HG03457 (cell line): ENCODE measurements at regions not wholly inside any gene's neighbourhood (a gene's known extent, or its start where the extent isn't known, plus 50 kb on each side); places are given as distances from the start of the nearest gene placed in this dataset.

ENCODE experiments used
- ATAC-seq: cut with Tn5 transposase; IDR thresholded peaks from one replicate; pipeline ENCODE4 v1.9.1; 2021; ENCODE audit warnings: moderate number of reproducible peaks; ENCODE audit not compliant: unreplicated experiment

DNA sequence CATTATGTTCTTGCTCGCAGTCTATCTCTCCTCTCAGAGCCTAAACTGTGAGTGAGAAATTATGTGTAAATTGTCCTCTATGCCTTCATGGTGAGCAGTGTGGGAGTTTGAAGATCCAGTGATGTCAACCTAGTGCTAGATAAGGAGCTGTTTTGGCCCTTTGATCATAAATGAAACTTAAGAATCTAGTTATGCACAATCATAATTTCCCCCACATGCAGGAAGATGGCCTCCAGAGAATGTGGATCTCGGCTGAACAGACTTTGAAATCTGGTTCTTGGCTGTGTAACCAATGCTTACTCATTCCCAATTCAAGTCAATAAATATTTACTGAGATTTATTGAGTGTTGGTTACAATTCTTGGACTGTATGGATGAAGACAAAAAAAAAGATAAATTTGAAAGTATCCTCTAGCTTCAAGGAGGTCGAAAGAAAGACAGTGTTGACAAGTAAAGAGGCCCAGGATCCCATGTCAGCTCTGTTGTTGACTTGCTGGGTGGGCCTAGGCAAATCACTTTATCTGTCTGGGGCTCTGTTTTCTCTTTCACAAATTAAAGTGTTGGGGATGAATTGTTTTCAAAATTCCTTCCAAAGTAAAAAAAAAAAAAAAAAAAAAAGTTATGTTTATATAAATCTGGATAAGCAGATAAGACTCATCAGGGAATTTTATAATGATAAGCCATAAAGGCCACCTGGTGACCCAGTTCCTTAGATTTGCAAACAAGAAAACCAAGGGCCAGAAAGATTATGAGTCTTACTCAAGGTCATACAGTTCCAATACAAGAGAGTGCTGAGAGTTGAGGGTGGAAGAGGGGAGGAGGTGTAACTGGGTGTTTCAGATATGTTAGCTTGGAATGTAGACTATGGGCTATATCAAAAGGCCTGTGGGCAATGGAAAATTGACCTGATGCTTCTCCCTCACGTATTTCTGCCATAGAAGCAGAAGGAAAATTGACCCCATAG lies 969.9 kb downstream of the KCNMA1 start:
- no peak for ATAC-seq

DNA sequence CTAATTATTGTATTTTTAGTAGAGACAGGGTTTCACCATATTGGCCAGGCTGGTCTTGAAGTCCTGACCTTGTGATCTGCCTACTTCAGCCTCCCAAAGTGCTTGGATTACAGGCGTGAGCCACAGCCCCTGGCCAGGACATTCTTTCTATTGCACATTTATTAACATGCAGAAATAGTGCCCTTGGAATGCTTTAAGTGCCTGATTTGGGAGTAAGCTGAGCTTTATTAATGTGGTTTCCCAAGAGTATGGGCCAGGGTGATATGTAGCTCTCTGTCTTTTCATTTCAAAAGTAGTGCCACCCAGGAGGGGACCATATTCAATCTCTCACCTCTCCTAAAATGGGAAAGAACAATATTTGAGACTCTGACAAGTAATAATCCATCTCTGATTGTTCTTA lies 970.7 kb downstream of the KCNMA1 start:
- no peak for ATAC-seq

DNA sequence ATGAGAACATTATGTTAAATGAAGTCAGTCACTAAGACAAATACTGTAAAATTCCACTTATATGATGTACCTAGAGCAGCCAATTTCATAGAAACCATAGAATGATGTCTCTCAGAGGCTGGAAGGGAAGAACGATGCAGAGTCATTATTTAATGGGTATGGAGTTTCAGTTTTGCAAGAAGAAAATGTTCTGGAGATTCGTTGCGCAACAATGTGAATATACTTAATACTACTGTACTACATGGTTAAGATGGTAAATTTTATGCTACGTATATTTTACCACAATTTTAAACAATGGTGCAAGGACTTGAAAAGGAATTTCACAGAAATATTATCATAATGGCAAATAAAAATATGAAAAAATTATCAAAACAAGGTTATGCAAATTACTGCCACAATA lies 972.6 kb downstream of the KCNMA1 start:
- ATAC-seq = no peak

DNA sequence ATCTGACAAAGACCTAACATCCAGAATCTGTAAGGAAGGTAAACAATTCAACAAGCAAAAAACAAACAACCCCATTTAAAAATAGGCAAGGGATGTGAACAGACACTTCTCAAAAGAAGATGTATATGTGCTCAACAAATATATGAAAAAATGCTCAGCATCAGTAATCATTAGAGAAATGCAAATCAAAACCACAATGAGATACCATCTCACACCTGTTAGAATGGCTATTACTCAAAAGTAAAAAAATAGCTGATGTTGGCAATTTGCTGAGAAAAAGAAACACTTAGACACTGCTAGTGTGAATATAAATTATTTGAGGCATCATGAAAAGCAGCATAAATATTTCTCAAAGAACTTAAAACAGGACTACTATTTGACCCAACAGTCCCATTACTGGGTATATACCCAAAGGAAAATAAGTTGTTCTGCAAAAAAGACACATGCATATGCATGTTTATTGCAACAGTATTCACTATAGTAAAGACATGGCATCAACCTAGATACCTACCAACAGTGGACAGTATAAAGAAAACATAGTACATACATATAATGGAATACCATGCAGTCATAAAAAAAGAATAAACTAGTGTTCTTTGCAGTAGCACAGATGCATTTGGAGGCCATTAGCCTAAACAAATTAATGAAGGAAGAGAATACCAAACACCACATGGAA lies 980.1 kb downstream of the KCNMA1 start:
- no peak for ATAC-seq

DNA sequence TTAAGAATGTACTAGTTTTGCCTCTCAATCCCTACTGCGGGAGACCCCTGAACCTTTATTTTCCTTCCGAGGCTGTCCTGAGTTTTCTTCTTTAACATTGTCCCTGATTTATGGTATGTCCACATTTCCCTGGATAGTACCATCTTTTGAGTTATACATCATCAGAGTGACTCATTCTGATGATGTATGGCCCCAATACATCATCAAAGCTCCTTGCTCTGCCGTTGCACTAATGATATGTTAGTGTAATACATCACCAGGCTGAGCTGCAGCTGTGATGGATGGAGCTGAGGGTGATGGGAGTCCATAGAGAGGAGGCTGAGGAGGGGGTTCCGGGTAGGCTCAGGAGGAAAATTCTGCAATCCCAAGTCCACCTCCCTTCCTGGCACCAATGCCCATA lies 986.5 kb downstream of the KCNMA1 start:
- ATAC-seq = no peak

DNA sequence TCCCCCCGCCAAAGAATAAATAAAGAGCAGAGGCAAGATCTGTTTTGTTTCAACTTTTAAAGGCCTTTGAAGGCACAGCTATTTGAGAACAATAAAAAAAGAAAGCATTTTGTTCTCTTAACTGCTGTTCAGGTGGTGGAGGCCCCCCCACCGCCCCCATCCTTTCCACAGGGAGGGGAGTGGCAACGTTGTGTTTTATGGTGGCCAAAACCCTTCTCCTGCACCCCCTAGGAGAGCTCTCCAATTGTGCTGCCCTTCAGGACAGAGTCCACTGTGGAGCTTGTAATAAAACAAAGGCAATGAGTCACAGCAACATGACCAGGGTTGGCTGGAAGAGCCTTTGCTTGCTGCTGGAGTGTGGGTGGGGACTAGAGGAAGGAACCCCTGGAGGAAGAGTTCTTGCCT lies 987.9 kb downstream of the KCNMA1 start:
- ATAC-seq = no peak

DNA sequence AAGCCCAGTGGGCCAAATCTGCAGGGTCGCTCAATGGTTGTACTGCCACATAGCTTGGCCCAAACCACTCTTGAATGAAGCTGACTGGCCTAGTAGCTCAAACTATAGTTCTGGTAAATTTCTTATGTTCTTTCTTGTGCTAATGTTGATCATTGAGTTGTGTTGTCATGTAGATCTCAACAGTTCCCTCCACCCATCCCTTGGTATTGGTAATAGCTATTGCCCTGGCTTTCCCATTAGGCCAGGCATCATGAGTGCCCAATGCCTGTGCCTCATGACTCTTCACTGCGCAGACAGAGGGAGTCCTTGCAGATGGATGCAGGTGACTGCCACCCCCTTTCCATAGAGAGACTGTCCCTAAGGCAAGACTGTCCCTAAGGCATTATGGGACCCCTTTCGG lies 988.4 kb downstream of the KCNMA1 start:
- ATAC-seq = no peak

DNA sequence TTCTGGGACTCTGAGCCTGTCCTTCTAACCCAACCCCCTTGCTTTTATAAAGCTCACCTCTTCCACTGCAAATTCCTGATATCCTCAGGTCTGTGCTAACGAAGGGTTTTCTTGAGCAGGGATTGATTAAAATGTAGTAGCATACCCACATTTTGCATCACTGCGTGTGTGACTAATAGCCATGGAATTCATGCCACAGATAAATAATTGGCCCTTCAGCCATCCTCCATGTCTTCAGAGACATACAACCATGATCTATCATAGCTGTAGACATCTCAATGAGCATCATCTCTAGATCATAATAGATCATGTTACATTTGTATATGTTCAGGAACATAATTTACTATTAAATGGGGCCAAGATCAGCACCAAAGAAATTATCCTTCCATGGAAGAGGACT lies 990.3 kb downstream of the KCNMA1 start:
- no peak for ATAC-seq

DNA sequence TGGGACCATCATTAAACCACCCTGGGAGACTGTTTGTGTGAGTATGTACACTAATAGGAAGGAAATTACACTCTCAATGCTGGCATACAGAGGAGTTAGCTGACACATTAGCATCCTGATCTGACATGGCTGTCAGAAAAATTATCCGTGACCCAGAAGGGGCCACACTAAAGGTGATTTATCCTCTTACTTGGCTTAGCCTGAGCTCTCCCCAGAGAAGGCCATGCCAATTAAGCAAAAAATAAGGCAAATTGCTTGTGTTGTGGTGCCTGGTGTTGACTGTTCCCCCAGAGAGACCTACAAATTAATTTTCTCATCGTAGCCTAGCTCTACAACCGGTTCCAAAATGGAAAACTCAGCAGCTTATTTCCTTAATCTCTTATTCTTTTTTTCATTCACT lies 992.3 kb downstream of the KCNMA1 start:
- no peak for ATAC-seq

DNA sequence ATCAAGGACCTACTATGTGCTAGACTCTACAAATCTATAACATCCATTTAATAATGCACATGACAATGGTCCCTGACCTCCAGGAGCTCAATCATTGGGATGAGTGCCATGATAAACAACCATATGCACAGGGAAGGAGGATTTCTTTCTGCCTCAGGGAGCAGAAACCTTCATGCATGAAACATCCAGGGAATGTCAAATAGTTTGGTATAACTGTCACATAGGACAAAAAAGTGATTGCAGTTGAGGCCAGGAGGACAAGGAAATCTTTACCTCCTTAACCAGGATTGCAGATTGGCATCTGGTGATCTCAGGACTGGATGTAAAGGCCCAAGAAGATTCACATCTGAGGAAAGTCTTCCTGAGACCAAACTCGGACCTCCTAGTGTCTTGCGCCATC lies 993.1 kb downstream of the KCNMA1 start:
- no peak for ATAC-seq

DNA sequence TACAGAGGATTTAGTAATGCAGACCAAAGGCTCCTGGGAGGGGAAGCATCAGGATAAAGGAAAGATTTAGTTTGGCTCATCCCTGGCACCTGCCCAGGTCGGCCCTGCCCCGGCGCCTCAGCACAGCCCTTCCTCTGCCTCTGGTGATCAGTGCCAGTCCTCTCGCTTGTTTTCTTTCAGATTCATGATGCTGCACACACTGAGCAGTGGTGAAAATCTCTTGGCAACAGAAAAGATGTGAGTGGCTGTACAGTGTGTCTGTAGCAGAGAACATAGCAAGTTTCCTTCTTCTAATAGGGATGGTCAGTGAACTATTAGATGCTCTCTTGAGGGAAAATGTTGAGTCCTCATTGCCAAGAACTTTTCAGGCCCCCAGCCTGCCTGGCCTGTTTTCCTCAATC lies 994.1 kb downstream of the KCNMA1 start:
- no peak for ATAC-seq

DNA sequence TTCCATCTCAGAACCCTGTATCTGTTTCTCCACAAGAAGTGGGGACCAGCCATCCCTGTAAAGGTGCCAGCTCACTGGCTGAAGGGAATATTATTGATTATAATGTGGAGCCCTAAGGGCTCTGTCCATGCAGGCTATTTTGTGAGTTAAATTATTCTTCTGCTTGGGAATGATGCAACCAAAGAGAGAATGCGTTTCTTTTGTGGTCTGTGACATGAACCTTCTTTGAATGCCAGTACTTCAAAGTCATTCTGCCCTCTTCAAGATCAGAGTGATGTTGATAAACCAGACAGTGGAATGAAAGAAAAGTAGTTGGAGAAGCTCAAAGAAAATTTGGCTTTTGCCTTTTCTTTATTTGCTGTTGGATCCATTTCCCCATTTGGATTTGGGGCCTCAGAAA lies 995.2 kb downstream of the KCNMA1 start:
- ATAC-seq = no peak

DNA sequence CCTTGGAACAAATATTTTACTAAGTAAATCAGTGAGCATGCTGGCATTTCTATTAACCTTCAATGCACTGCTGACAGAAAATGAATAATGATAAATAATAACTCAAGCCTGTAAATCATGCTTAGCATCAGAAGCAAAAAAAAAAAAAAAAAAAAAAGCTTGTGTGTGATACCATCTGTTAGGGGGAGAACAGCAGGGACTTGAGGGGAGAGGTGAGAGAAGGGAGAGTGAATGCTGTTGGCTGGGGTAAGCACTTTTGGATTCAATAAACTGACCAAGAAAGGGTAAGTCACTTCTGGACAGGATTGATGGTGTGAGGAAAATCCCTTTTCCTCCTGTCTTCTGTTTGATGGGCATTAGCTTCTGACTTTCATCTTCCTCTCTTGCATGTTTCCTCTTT lies 996.4 kb downstream of the KCNMA1 start:
- ATAC-seq = no peak

DNA sequence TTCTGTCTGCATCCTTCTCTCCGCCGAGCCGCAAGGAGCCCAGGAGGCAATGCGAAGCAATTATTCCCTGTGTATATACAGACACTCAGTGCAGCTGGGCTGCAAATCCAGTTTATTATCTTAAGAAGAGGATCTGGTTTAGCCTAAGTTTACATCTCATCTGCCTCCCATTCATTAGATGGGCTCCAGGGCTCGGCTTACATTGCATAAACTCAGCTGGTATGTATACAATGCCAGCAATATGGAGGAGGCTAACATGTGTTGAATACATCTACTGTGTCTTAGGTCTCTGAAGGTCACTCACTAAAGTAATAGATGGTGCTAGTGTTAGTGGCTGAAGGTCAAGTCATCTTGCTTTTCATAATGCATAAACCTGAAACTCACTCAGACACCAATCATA lies 996.8 kb downstream of the KCNMA1 start:
- ATAC-seq = no peak

DNA sequence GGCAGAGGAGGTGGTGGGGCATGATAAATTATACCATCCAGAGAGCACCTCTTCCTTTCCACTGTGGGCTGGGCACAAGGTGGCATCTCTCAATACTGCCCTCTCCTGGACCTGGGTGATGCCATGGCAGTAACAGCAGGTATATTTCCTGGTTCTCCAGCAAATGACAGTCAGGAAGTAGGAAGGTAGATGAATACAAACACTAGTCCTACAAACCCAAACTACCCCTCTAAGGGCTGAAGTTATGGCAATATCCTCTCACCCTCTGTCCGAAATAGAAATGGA lies 1004.9 kb downstream of the KCNMA1 start:
- ATAC-seq = no peak

DNA sequence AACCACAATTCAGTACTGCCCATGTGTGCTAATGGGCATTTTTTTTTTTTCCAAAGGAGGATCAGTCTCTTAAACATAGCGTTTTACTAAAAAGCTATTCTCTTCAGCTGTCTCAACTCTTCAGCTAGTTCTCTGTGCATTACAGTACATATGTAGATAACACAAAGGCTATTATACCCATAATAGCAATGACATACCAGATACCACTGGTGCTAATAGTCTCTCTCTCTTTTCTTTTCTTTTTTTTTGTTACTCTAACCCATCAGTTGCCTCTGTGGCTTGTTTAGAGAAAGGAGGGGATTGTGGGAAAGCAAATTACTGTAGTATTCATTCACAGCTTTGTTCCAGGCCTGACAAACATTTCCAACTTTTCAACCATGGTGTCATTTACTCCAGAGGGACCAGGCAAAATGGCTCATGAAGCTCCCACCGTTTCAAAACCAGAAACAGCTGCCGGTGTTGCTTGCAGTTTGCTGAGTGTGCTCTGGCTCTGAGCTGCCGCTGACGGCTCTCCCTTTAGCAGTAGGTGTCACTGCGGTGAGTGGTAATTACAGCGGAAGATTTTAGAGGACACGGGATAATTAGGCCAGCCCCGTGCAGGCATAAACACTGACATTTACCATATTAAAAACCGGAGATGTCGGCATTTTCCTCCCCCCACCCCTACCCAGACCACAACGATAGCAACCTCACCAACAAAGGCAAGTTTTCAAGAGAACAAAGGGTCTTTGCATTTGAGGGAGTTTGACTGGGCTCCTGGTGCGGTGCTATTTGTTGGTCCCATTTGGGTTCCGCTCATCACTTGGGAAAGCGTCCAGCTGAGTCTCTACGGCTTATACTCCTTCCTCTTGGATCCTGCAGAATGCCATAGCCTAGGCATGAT lies 1005.5 kb downstream of the KCNMA1 start:
- ATAC-seq = no peak

DNA sequence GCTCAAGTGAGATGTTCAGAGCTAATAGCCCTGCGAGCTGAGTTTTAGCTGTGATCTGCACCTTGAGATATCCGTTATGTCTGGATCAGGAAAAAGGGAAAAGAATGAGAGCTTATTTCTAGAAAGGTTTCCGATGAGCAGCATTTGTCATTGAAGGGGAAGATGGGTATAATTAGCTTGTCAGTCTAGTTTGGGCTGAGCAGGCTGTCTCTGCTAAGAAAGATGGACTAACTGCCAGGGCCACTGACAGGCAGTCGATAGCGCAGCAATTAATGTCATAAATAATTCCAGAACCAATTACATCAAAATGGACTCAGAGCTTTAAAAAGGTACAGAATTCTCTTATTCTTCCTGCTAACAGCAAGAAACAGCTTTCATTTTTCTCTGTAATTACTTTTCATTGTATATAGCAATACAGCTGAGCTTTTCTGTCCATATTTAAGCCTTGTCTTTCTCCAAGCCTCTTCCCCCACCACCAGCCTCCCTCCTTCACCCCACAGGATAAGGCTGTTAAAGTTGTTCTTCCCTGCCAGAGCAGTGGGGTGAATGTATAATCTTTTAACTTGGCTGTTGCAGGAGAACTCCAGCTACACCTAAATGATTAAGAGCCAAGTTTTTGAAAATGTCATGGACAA lies 1006.5 kb downstream of the KCNMA1 start:
- ATAC-seq = no peak

DNA sequence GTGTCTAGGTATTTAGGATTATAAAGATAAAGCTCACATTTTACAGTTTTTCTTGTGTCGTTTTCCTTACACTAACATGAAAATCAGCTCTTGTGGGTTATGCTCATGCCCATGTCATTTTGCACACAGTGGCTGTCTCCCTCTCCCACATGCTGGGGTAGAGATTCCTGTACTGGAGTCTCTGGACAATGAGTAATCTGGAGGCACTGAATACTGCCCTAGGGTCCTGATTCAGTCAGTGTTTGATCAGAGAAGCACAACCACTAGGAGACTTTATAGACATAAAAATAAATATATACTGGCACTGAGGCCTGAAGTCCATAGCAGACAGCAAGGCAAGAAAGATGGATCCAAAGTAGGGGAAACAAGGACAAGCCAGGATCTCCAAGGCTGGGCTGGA lies 1008.8 kb downstream of the KCNMA1 start:
- ATAC-seq = no peak

DNA sequence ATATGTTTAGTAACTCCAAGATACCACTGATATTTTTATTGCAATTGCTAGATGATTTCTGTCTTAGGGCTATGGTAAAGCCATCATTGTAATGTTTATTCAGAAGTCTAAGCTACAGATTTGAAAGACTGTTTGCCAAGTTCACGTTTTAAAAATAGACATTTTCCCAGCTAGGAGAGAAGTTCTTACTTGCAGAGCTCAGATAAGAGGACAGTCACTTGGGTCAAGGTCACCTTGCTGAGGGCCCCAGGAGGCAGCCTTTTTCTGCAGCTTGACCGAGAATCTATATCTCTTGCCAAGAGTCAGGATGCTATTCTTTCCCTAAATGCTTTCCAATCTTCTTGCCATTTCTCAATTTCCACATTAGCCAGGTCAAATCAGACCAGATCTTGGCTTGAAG lies 1011.2 kb downstream of the KCNMA1 start:
- no peak for ATAC-seq

DNA sequence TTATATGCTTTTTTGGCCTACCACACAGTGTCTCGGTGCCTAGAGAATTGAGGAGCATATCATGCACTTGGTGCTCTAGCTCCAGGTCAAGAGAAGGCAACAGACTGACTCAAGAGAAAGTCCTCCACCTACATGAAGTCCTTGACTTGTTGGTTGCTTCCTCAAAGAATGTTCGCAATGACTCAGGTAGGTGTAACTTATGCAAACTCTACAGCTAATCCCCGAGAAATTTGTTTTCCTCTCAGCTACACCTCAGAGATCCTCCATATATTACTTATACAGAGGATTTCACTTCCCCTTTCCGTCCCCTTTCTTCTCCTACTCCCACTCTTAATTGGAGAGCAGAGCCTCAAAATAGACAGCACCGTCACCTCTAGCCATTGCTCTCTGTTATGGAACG lies 1013.1 kb downstream of the KCNMA1 start:
- ATAC-seq = peak; percentile 73
